ENCODE measurements at regions not wholly inside any gene's neighbourhood (a gene's known extent, or its start where the extent isn't known, plus 50 kb on each side); places are given as distances from the start of the nearest gene placed in this dataset.

DNA sequence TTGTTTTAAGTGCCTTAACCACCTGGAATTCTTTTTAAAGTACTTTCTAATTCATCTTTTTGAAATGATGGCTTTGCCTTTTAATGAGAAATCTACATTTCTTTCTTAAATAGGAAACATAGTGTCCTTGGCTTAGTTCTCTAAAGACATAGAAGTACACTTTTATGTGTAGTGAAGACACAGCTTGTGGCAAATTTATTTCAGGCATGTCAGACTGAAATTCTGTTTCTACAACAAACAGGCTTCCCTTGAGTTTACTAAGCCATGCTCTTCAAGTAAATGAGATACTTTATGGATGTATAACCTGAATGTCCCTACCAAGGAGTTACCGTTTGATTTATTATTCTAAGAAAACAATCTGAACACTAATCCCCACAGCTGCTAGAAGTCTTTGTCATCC lies 136.9 kb upstream of the MAGI2 start:
- TF ChIP-seq, protein P1, sequence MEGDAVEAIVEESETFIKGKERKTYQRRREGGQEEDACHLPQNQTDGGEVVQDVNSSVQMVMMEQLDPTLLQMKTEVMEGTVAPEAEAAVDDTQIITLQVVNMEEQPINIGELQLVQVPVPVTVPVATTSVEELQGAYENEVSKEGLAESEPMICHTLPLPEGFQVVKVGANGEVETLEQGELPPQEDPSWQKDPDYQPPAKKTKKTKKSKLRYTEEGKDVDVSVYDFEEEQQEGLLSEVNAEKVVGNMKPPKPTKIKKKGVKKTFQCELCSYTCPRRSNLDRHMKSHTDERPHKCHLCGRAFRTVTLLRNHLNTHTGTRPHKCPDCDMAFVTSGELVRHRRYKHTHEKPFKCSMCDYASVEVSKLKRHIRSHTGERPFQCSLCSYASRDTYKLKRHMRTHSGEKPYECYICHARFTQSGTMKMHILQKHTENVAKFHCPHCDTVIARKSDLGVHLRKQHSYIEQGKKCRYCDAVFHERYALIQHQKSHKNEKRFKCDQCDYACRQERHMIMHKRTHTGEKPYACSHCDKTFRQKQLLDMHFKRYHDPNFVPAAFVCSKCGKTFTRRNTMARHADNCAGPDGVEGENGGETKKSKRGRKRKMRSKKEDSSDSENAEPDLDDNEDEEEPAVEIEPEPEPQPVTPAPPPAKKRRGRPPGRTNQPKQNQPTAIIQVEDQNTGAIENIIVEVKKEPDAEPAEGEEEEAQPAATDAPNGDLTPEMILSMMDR (IDR thresholded peaks at IDR 0.05) = no peak
- TF ChIP-seq ZFX (IDR thresholded peaks at IDR 0.05; ENCODE audit: borderline replicate concordance) = no peak
- H3K27ac ChIP-seq = no peak overlapping the region

DNA sequence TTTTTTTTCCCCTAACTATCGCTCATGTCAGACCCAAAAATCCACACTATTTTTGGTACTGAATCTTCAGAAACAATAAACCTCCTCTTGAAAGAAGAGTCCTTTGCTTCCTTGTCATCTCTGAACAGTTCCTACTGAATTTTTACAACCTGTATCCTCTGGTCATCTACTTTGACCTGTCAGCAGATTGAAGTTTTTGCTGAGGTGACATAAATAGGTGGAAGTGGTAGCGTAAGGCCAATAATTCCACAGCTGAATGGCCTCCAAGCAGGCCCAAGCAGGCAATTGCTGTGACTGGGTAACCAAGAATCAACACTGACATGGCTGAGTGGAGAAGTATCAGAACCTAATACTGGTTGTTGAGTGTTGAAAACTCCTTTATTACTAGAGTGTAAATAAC lies 117.4 kb upstream of the MAGI2 start:
- H3K27ac ChIP-seq = no peak overlapping the region
- TF ChIP-seq, protein P1 (IDR thresholded peaks at IDR 0.05) = no peak
- TF ChIP-seq ZFX (IDR thresholded peaks at IDR 0.05; ENCODE audit: borderline replicate concordance) = no peak

DNA sequence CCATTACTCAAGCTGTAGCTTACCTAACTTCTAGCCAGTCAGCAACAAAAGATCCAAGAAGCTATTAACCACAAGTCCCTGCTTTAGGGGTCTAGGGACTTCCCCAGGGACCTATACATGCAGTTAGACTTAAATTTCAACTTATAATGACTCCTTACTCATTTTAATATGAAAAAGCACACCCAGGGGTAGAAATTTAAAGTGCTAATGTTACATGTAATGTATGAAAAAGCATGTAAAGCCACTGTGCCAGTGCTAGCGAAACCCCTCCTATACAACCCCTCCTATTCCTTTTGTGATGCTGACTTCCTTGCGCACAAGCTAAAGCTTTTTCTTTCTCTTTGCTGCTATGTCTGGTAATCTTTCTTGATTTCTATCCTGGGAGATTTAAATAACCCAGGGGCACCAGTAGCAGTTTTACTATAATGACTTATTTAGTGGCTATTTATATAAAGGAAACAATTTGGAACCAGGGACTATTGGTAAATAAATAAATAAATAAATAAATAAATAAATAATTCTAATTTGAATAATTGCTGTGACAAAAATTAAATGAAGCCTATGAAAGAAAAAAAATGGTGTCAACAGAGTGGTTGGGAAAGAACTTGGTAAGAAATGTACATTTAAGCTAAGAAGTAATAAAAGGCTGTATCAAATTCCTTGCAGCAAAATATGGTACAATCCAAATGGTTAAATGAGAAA lies 110.5 kb upstream of the MAGI2 start:
- TF ChIP-seq ZFX (IDR thresholded peaks at IDR 0.05; ENCODE audit: borderline replicate concordance) = no peak
- TF ChIP-seq, protein P1 (IDR thresholded peaks at IDR 0.05) = no peak
- no peak overlapping the region for H3K27ac ChIP-seq

DNA sequence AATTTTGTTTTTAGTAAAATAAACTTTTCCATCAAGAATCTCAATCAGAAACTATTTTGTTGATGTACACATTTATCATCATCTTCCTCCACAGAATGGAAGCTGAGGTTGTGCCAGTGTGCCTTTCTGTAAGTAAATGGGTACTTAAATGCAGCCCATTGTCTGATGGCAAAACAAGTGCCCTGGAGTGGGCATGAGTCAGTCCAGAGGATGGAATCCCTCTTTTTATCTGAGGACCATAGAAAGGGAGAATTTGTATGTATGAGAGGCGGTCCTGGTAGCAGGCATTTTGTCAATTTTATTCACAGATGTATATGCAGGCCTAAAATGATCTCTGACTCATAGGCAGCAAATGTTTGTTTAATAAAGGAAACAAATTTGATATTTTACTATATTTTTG lies 102.1 kb upstream of the MAGI2 start:
- TF ChIP-seq ZFX (IDR thresholded peaks at IDR 0.05; ENCODE audit: borderline replicate concordance) = no peak
- TF ChIP-seq, protein P1 (IDR thresholded peaks at IDR 0.05) = no peak
- H3K27ac ChIP-seq = no peak overlapping the region

DNA sequence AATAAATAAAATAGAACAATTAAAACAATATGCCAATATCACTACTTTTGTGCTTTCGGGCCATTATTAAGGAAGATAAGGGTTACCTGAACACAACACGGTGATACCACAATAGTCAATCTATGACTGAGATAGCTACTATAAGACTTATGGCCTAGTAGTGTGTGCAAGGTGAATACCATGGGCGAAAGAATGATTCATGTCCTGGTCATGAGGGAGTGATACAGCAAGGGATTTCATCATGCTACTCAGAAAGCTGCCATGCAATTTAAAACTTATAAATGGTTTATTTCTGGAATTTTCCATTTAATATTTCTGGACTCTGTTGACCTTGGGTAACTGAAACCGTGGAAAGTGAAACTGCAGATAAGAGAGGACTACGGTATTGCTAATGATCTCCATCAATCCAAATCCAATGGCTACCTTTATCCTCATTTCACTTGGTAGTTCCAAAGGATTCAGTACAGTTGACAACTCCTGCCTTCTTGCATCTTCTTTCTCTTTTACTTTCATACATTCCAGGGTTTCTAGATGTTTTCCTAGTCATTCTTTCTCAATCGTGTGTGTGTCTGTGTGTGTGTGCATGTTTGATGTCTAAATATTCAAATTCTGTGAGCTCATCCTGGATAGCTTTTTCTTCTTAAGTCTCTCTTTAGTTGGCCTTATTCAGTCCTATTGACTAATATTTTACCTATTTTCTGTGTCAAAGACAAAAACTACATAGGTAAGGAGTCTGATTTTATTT lies 100.5 kb upstream of the MAGI2 start:
- no peak for TF ChIP-seq ZFX (IDR thresholded peaks at IDR 0.05; ENCODE audit: borderline replicate concordance)
- TF ChIP-seq, protein P1 (IDR thresholded peaks at IDR 0.05) = no peak
- no peak overlapping the region for H3K27ac ChIP-seq

DNA sequence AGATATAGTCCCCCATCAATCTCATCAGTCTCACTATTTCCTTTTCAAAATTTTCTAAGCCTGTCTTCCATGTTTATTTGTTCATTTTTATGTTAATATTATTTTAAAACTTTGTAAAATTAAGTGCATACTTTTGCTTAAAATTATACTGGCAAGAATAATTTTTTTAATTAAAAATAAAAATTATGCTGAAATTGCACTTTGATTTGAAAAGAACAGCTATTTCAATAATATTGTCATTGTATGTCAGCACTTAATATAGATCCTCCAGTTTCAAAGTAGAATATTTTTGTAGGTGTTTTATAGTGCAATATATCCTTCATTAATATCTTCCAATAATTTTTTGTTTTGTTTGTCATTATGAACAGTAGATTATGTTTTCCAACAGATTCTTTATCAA lies 99.0 kb upstream of the MAGI2 start:
- H3K27ac ChIP-seq = no peak overlapping the region
- no peak for TF ChIP-seq ZFX (IDR thresholded peaks at IDR 0.05; ENCODE audit: borderline replicate concordance)
- TF ChIP-seq, protein P1 (IDR thresholded peaks at IDR 0.05) = no peak

DNA sequence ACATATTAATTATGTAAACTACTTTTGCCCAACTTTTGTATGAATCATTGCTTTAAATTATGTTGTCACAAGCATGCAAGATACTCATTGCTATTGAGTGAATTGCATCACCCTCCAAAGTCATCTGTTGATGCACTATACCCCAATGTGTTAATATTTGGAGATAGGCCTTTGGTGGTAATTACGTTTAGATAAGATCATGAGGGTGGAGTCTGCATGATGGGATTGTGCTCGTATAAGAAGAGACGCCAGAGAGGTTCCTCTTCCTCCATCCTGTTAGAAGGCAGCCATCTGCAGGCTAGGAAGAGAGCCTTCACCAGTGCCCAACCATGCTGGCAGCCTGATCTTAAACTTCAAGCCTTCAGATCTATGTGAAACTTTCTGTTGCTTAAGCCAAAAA lies 95.3 kb upstream of the MAGI2 start:
- no peak overlapping the region for H3K27ac ChIP-seq
- TF ChIP-seq, protein P1 (IDR thresholded peaks at IDR 0.05) = no peak
- TF ChIP-seq ZFX (IDR thresholded peaks at IDR 0.05; ENCODE audit: borderline replicate concordance) = no peak
